H1 (cell line): ENCODE measurements at regions not wholly inside any gene's neighbourhood (a gene's known extent, or its start where the extent isn't known, plus 50 kb on each side); places are given as distances from the start of the nearest gene placed in this dataset.

Experiments used
- CTCF ChIA-PET: fragments of 300-600 bp; sonication (Branson Sonifier 250); formaldehyde crosslinking; loops from one replicate; lab custom pipeline; 2021; ENCODE audit not compliant: partially characterized antibody; lab: Charles Lee
- POLR2A ChIA-PET: fragments of 300-600 bp; sonication (Branson Sonifier 250); formaldehyde crosslinking; loops from one replicate; lab custom pipeline; 2021; ENCODE audit warnings: inconsistent platforms; ENCODE audit not compliant: partially characterized antibody; lab: Charles Lee
- DNase-seq, 2 experiments: peaks; one replicate each; pipeline versions ENCODE4 v3.0.0 to v3.0.0-alpha.2; 2010 to 2022; ENCODE audit warnings: low spot score in 2 of 2, low read depth in 1 of 2, mixed read lengths in 1 of 2
- FAIRE-seq: peaks from 2 replicates; lab custom pipeline; 2011; peaks lifted over from hg19 to GRCh38; lab: Jason Lieb, UNC
- H2AFZ ChIP-seq: 2 replicates; pipeline ENCODE4 v1.8.1; 2012; ENCODE audit warnings: low read length, inconsistent platforms
- H2AK5ac ChIP-seq: 2 replicates; pipeline ENCODE4 v1.6.1; 2013; ENCODE audit warnings: low read depth, low read length
- H2BK120ac ChIP-seq: replicated peaks from 2 replicates; pipeline ENCODE3; 2013; ENCODE audit warnings: low read depth, low read length, inconsistent platforms
- H2BK12ac ChIP-seq: 2 replicates; pipeline ENCODE4 v1.6.1; 2013; ENCODE audit warnings: low read depth, low read length
- H2BK15ac ChIP-seq: 2 replicates; pipeline ENCODE4 v1.6.1; 2013; ENCODE audit warnings: low read length
- H2BK20ac ChIP-seq: 2 replicates; pipeline ENCODE4 v1.6.1; 2013; ENCODE audit warnings: low read length
- H2BK5ac ChIP-seq: 2 replicates; pipeline ENCODE4 v1.6.1; 2013; ENCODE audit warnings: low read depth, low read length
- H3K14ac ChIP-seq: 2 replicates; pipeline ENCODE4 v1.6.1; 2013; ENCODE audit warnings: inconsistent platforms; ENCODE audit not compliant: insufficient read length
- H3K18ac ChIP-seq: 2 replicates; pipeline ENCODE4 v1.6.1; 2013; ENCODE audit warnings: low read length; ENCODE audit errors: extremely low read depth
- H3K23ac ChIP-seq: 2 replicates; pipeline ENCODE4 v1.6.1; 2013; ENCODE audit warnings: inconsistent platforms; ENCODE audit not compliant: insufficient read length
- H3K23me2 ChIP-seq: 2 replicates; pipeline ENCODE4 v1.6.1; 2013; ENCODE audit warnings: low read depth, low read length
- H3K27ac ChIP-seq: 2 replicates; pipeline ENCODE4 v1.6.1; 2011; ENCODE audit warnings: low read depth, low read length, inconsistent platforms
- H3K27me3 ChIP-seq, 4 experiments: replicated peaks in 1 of 4; 1 replicate in 1 of 4; 2 replicates in 3 of 4; pipeline versions ENCODE4 v1.6.1 to v1.8.1; 2011 to 2013; ENCODE audit warnings: low read length in 3 of 4, mild to moderate bottlenecking in 3 of 4, inconsistent platforms in 2 of 4, mixed read lengths in 2 of 4, moderate library complexity in 1 of 4; ENCODE audit not compliant: control insufficient read depth in 3 of 4, insufficient read depth in 3 of 4; ENCODE audit errors: extremely low read depth in 1 of 4
- H3K36me3 ChIP-seq, 4 experiments: 2 replicates each; pipeline versions ENCODE4 v1.6.1 to v1.8.1; 2011 to 2013; ENCODE audit warnings: mild to moderate bottlenecking in 4 of 4, low read length in 3 of 4, moderate library complexity in 2 of 4, control low read depth in 1 of 4, inconsistent platforms in 1 of 4; ENCODE audit not compliant: insufficient read depth in 4 of 4, control insufficient read depth in 2 of 4
- H3K4ac ChIP-seq: replicated peaks from 2 replicates; pipeline ENCODE3; 2013; ENCODE audit warnings: low read length, low read depth, mixed read lengths, inconsistent platforms; ENCODE audit not compliant: insufficient read length
- H3K4me1 ChIP-seq, 4 experiments: replicated peaks in 1 of 4; 1 replicate in 1 of 4; 2 replicates in 3 of 4; pipeline versions ENCODE4 v1.6.1 to v1.8.1; 2011 to 2013; ENCODE audit warnings: low read length in 3 of 4, inconsistent platforms in 2 of 4, mixed read lengths in 1 of 4; ENCODE audit not compliant: insufficient read depth in 4 of 4, control insufficient read depth in 3 of 4
- H3K4me2 ChIP-seq, 2 experiments: 2 replicates each; pipeline versions ENCODE4 v1.6.1 to v1.8.1; 2011 to 2013; ENCODE audit warnings: low read depth in 2 of 2, low read length in 2 of 2, control low read depth in 1 of 2, inconsistent platforms in 1 of 2, mild to moderate bottlenecking in 1 of 2; ENCODE audit not compliant: insufficient read depth in 1 of 2
- H3K4me3 ChIP-seq, 4 experiments: fragments of 200-600, 300-600 bp in 1 of 4; sonication (generic), shearing (Covaris generic), sonication (Bioruptor Twin) in 1 of 4; 2 replicates each; pipeline versions ENCODE4 v1.5.1 to v1.8.1; 2011 to 2016; ENCODE audit warnings: low read length in 4 of 4, low read depth in 3 of 4, control low read depth in 2 of 4, inconsistent platforms in 2 of 4, mild to moderate bottlenecking in 2 of 4, mixed read lengths in 1 of 4, moderate library complexity in 1 of 4; ENCODE audit not compliant: insufficient read depth in 2 of 4; ENCODE audit errors: extremely low read depth in 1 of 4
- H3K56ac ChIP-seq: replicated peaks from 2 replicates; pipeline ENCODE3; 2013; ENCODE audit warnings: low read depth, mild to moderate bottlenecking, mixed read lengths, low read length, inconsistent platforms; ENCODE audit not compliant: insufficient read length
- H3K79me1 ChIP-seq: 2 replicates; pipeline ENCODE4 v1.6.1; 2013; ENCODE audit warnings: low read depth, low read length, control low read depth
- H3K79me2 ChIP-seq, 2 experiments: 2 replicates each; pipeline versions ENCODE4 v1.6.1 to v1.8.1; 2012 to 2013; ENCODE audit warnings: low read length in 2 of 2, mild to moderate bottlenecking in 2 of 2, inconsistent platforms in 1 of 2; ENCODE audit not compliant: insufficient read depth in 2 of 2, control insufficient read depth in 1 of 2
- H3K9ac ChIP-seq, 4 experiments: replicated peaks in 1 of 4; 1 replicate in 1 of 4; 2 replicates in 3 of 4; pipeline versions ENCODE4 v1.6.1 to v1.8.1; 2011 to 2013; ENCODE audit warnings: low read depth in 3 of 4, low read length in 3 of 4, control low read depth in 2 of 4, mild to moderate bottlenecking in 2 of 4, moderate library complexity in 2 of 4, inconsistent platforms in 1 of 4; ENCODE audit errors: extremely low read depth in 1 of 4
- H3K9me3 ChIP-seq, 2 experiments: 2 replicates each; pipeline versions ENCODE4 v1.6.1 to v1.8.1; 2012 to 2013; ENCODE audit warnings: mild to moderate bottlenecking in 2 of 2, moderate library complexity in 2 of 2, control low read depth in 1 of 2, inconsistent platforms in 1 of 2, low read depth in 1 of 2, low read length in 1 of 2, mixed read lengths in 1 of 2; ENCODE audit not compliant: insufficient read depth in 2 of 2
- H4K20me1 ChIP-seq, 2 experiments: replicated peaks in 1 of 2; 2 replicates each; pipeline versions ENCODE3 to v1.8.1; 2011 to 2013; ENCODE audit warnings: inconsistent platforms in 2 of 2, low read length in 2 of 2, mild to moderate bottlenecking in 1 of 2; ENCODE audit not compliant: insufficient read depth in 2 of 2, control insufficient read depth in 1 of 2
- H4K5ac ChIP-seq: 2 replicates; pipeline ENCODE4 v1.6.1; 2013; ENCODE audit warnings: low read length, low read depth, mixed read lengths, inconsistent platforms; ENCODE audit not compliant: insufficient read length
- H4K8ac ChIP-seq: 2 replicates; pipeline ENCODE4 v1.8.0; 2013; ENCODE audit warnings: mild to moderate bottlenecking, moderate library complexity, low read length, inconsistent platforms; ENCODE audit not compliant: insufficient read depth; ENCODE audit errors: extremely low read depth
- H4K91ac ChIP-seq: replicated peaks from 2 replicates; pipeline ENCODE3; 2013; ENCODE audit warnings: low read length, mixed read lengths, inconsistent platforms; ENCODE audit not compliant: insufficient read length
- EGR1 ChIP-seq: IDR thresholded peaks from 2 replicates; pipeline ENCODE4 v1.6.1; 2011; ENCODE audit warnings: low read depth, low read length, borderline replicate concordance
- JUN ChIP-seq: IDR thresholded peaks from 2 replicates; pipeline ENCODE4 v1.6.1; 2011; ENCODE audit warnings: low read depth, mild to moderate bottlenecking, improper control_type of control experiment, low read length
- JUND ChIP-seq: IDR thresholded peaks from 2 replicates; pipeline ENCODE4 v1.6.1; 2011; ENCODE audit warnings: mild to moderate bottlenecking, improper control_type of control experiment, low read length
- POLR2A ChIP-seq, 2 experiments: IDR thresholded peaks; 1 replicate in 1 of 2; 2 replicates in 1 of 2; pipeline ENCODE4 v1.6.1; 2011; ENCODE audit warnings: low read depth in 2 of 2, low read length in 2 of 2, mild to moderate bottlenecking in 2 of 2; ENCODE audit errors: control extremely low read depth in 1 of 2
- POLR2AphosphoS5 ChIP-seq: IDR thresholded peaks from 2 replicates; pipeline ENCODE4 v1.6.1; 2011; ENCODE audit warnings: low read depth, low read length
- RAD21 ChIP-seq, 2 experiments: IDR thresholded peaks in 1 of 2; conservative IDR thresholded peaks in 1 of 2; 2 replicates each; pipeline ENCODE4 v1.6.1; 2011; ENCODE audit warnings: low read depth in 2 of 2, low read length in 2 of 2, improper control_type of control experiment in 1 of 2, inconsistent platforms in 1 of 2, mild to moderate bottlenecking in 1 of 2, moderate library complexity in 1 of 2
- SIRT6 ChIP-seq: IDR thresholded peaks from one replicate; pipeline ENCODE4 v1.7.1; 2012; ENCODE audit warnings: low read length, inconsistent platforms
- WGBS, 2 experiments: shearing (Covaris generic) in 1 of 2; methylation state at CpG; one replicate each; pipeline versions ENCODE4 v1.1.6 to v1.1.7; 2013 to 2015; ENCODE audit warnings: low lambda C conversion rate in 2 of 2, mixed read lengths in 2 of 2, inconsistent platforms in 1 of 2, low coverage in 1 of 2, missing lambda C conversion rate in 1 of 2; ENCODE audit not compliant: insufficient replicate concordance in 2 of 2, insufficient coverage in 1 of 2, insufficient read length in 1 of 2; ENCODE audit errors: extremely low coverage in 1 of 2, missing lambda C conversion rate in 1 of 2; 5-methylcytosine and 5-hydroxymethylcytosine counted together

- Histone ChIP-seq H4K5ac (no peak overlapping the region), H3K9me3 (no peaks in the 10 kb centered on the region; a peak in 1 of 4 replicates), H4K20me1 (no peaks in the 10 kb centered on the region), H2BK12ac (no peak overlapping the region), H2BK120ac (no peak overlapping the region), H4K91ac (no peak overlapping the region), H2AK5ac (no peak overlapping the region), H3K79me1 (no peaks in the 10 kb centered on the region), H2BK20ac (no peak overlapping the region), H3K4me1 (no peaks in the 10 kb centered on the region), H3K36me3 (no peaks in the 10 kb centered on the region), H3K9ac (no peak overlapping the region), H3K56ac (no peak overlapping the region), H3K23ac (no peak overlapping the region), H3K27ac (no peak overlapping the region), H3K4me3 (no peak overlapping the region), H3K27me3 (no peaks in the 10 kb centered on the region), H3K79me2 (no peaks in the 10 kb centered on the region), H3K23me2 (no peaks in the 10 kb centered on the region), H2AFZ (no peak overlapping the region), H3K4me2 (no peak overlapping the region), H2BK5ac (no peak overlapping the region), H3K18ac (no peak overlapping the region), H3K14ac (no peak overlapping the region), H2BK15ac (no peak overlapping the region), H3K4ac (no peak overlapping the region), H4K8ac (no peak overlapping the region)
- no peak for DNase-seq
- WGBS, 2 experiments = 92% methylated on average over 8 of the region's 8 CpGs; no CpG with 5 or more reads in 1 of the 2 experiments
- no peak for TF ChIP-seq EGR1
- TF ChIP-seq JUN = no peak
- no peak for TF ChIP-seq JUND
- no peak for TF ChIP-seq SIRT6
- no peak for TF ChIP-seq POLR2A (IDR thresholded peaks at IDR 0.05; ENCODE audit: control extremely low read depth in 1 of 2, low read depth in 2 of 2, low read length in 2 of 2)
- no peak for TF ChIP-seq RAD21 (IDR thresholded peaks at IDR 0.05 in 1 of 2, conservative IDR thresholded peaks at IDR 0.05 in 1 of 2; ENCODE audit: low read depth in 2 of 2, low read length in 2 of 2)
- no peak for TF ChIP-seq POLR2AphosphoS5
- FAIRE-seq = no peak
- ChIA-PET POLR2A (no interaction called here), CTCF (interaction anchor here (1.2 kb wide), 1 partner anchor 578 kb away, joined by 3 read pairs; no protein-coding TSS in a partner anchor)
These were observed 407.6 kb upstream of the PFKP start for GRCh38 chr10:2659660-2660209.
